H1 (cell line): ENCODE measurements at regions not wholly inside any gene's neighbourhood (a gene's known extent, or its start where the extent isn't known, plus 50 kb on each side); places are given as distances from the start of the nearest gene placed in this dataset.

Source experiments
- CTCF ChIA-PET: fragments of 300-600 bp; sonication (Branson Sonifier 250); formaldehyde crosslinking; loops from one replicate; lab custom pipeline; 2021; ENCODE audit not compliant: partially characterized antibody; lab: Charles Lee
- POLR2A ChIA-PET: fragments of 300-600 bp; sonication (Branson Sonifier 250); formaldehyde crosslinking; loops from one replicate; lab custom pipeline; 2021; ENCODE audit warnings: inconsistent platforms; ENCODE audit not compliant: partially characterized antibody; lab: Charles Lee
- DNase-seq, 2 experiments: peaks; one replicate each; pipeline versions ENCODE4 v3.0.0 to v3.0.0-alpha.2; 2010 to 2022; ENCODE audit warnings: low spot score in 2 of 2, low read depth in 1 of 2, mixed read lengths in 1 of 2
- FAIRE-seq: peaks from 2 replicates; lab custom pipeline; 2011; peaks lifted over from hg19 to GRCh38; lab: Jason Lieb, UNC
- H2AFZ ChIP-seq: 2 replicates; pipeline ENCODE4 v1.8.1; 2012; ENCODE audit warnings: low read length, inconsistent platforms
- H2AK5ac ChIP-seq: 2 replicates; pipeline ENCODE4 v1.6.1; 2013; ENCODE audit warnings: low read depth, low read length
- H2BK120ac ChIP-seq: replicated peaks from 2 replicates; pipeline ENCODE3; 2013; ENCODE audit warnings: low read depth, low read length, inconsistent platforms
- H2BK12ac ChIP-seq: 2 replicates; pipeline ENCODE4 v1.6.1; 2013; ENCODE audit warnings: low read depth, low read length
- H2BK15ac ChIP-seq: 2 replicates; pipeline ENCODE4 v1.6.1; 2013; ENCODE audit warnings: low read length
- H2BK20ac ChIP-seq: 2 replicates; pipeline ENCODE4 v1.6.1; 2013; ENCODE audit warnings: low read length
- H2BK5ac ChIP-seq: 2 replicates; pipeline ENCODE4 v1.6.1; 2013; ENCODE audit warnings: low read depth, low read length
- H3K14ac ChIP-seq: 2 replicates; pipeline ENCODE4 v1.6.1; 2013; ENCODE audit warnings: inconsistent platforms; ENCODE audit not compliant: insufficient read length
- H3K18ac ChIP-seq: 2 replicates; pipeline ENCODE4 v1.6.1; 2013; ENCODE audit warnings: low read length; ENCODE audit errors: extremely low read depth
- H3K23ac ChIP-seq: 2 replicates; pipeline ENCODE4 v1.6.1; 2013; ENCODE audit warnings: inconsistent platforms; ENCODE audit not compliant: insufficient read length
- H3K23me2 ChIP-seq: 2 replicates; pipeline ENCODE4 v1.6.1; 2013; ENCODE audit warnings: low read depth, low read length
- H3K27ac ChIP-seq: 2 replicates; pipeline ENCODE4 v1.6.1; 2011; ENCODE audit warnings: low read depth, low read length, inconsistent platforms
- H3K27me3 ChIP-seq, 4 experiments: replicated peaks in 1 of 4; 1 replicate in 1 of 4; 2 replicates in 3 of 4; pipeline versions ENCODE4 v1.6.1 to v1.8.1; 2011 to 2013; ENCODE audit warnings: low read length in 3 of 4, mild to moderate bottlenecking in 3 of 4, inconsistent platforms in 2 of 4, mixed read lengths in 2 of 4, moderate library complexity in 1 of 4; ENCODE audit not compliant: control insufficient read depth in 3 of 4, insufficient read depth in 3 of 4; ENCODE audit errors: extremely low read depth in 1 of 4
- H3K36me3 ChIP-seq, 4 experiments: 2 replicates each; pipeline versions ENCODE4 v1.6.1 to v1.8.1; 2011 to 2013; ENCODE audit warnings: mild to moderate bottlenecking in 4 of 4, low read length in 3 of 4, moderate library complexity in 2 of 4, control low read depth in 1 of 4, inconsistent platforms in 1 of 4; ENCODE audit not compliant: insufficient read depth in 4 of 4, control insufficient read depth in 2 of 4
- H3K4ac ChIP-seq: replicated peaks from 2 replicates; pipeline ENCODE3; 2013; ENCODE audit warnings: low read length, low read depth, mixed read lengths, inconsistent platforms; ENCODE audit not compliant: insufficient read length
- H3K4me1 ChIP-seq, 4 experiments: replicated peaks in 1 of 4; 1 replicate in 1 of 4; 2 replicates in 3 of 4; pipeline versions ENCODE4 v1.6.1 to v1.8.1; 2011 to 2013; ENCODE audit warnings: low read length in 3 of 4, inconsistent platforms in 2 of 4, mixed read lengths in 1 of 4; ENCODE audit not compliant: insufficient read depth in 4 of 4, control insufficient read depth in 3 of 4
- H3K4me2 ChIP-seq, 2 experiments: 2 replicates each; pipeline versions ENCODE4 v1.6.1 to v1.8.1; 2011 to 2013; ENCODE audit warnings: low read depth in 2 of 2, low read length in 2 of 2, control low read depth in 1 of 2, inconsistent platforms in 1 of 2, mild to moderate bottlenecking in 1 of 2; ENCODE audit not compliant: insufficient read depth in 1 of 2
- H3K4me3 ChIP-seq, 4 experiments: fragments of 200-600, 300-600 bp in 1 of 4; sonication (generic), shearing (Covaris generic), sonication (Bioruptor Twin) in 1 of 4; 2 replicates each; pipeline versions ENCODE4 v1.5.1 to v1.8.1; 2011 to 2016; ENCODE audit warnings: low read length in 4 of 4, low read depth in 3 of 4, control low read depth in 2 of 4, inconsistent platforms in 2 of 4, mild to moderate bottlenecking in 2 of 4, mixed read lengths in 1 of 4, moderate library complexity in 1 of 4; ENCODE audit not compliant: insufficient read depth in 2 of 4; ENCODE audit errors: extremely low read depth in 1 of 4
- H3K56ac ChIP-seq: replicated peaks from 2 replicates; pipeline ENCODE3; 2013; ENCODE audit warnings: low read depth, mild to moderate bottlenecking, mixed read lengths, low read length, inconsistent platforms; ENCODE audit not compliant: insufficient read length
- H3K79me1 ChIP-seq: 2 replicates; pipeline ENCODE4 v1.6.1; 2013; ENCODE audit warnings: low read depth, low read length, control low read depth
- H3K79me2 ChIP-seq, 2 experiments: 2 replicates each; pipeline versions ENCODE4 v1.6.1 to v1.8.1; 2012 to 2013; ENCODE audit warnings: low read length in 2 of 2, mild to moderate bottlenecking in 2 of 2, inconsistent platforms in 1 of 2; ENCODE audit not compliant: insufficient read depth in 2 of 2, control insufficient read depth in 1 of 2
- H3K9ac ChIP-seq, 4 experiments: replicated peaks in 1 of 4; 1 replicate in 1 of 4; 2 replicates in 3 of 4; pipeline versions ENCODE4 v1.6.1 to v1.8.1; 2011 to 2013; ENCODE audit warnings: low read depth in 3 of 4, low read length in 3 of 4, control low read depth in 2 of 4, mild to moderate bottlenecking in 2 of 4, moderate library complexity in 2 of 4, inconsistent platforms in 1 of 4; ENCODE audit errors: extremely low read depth in 1 of 4
- H3K9me3 ChIP-seq, 2 experiments: 2 replicates each; pipeline versions ENCODE4 v1.6.1 to v1.8.1; 2012 to 2013; ENCODE audit warnings: mild to moderate bottlenecking in 2 of 2, moderate library complexity in 2 of 2, control low read depth in 1 of 2, inconsistent platforms in 1 of 2, low read depth in 1 of 2, low read length in 1 of 2, mixed read lengths in 1 of 2; ENCODE audit not compliant: insufficient read depth in 2 of 2
- H4K20me1 ChIP-seq, 2 experiments: replicated peaks in 1 of 2; 2 replicates each; pipeline versions ENCODE3 to v1.8.1; 2011 to 2013; ENCODE audit warnings: inconsistent platforms in 2 of 2, low read length in 2 of 2, mild to moderate bottlenecking in 1 of 2; ENCODE audit not compliant: insufficient read depth in 2 of 2, control insufficient read depth in 1 of 2
- H4K5ac ChIP-seq: 2 replicates; pipeline ENCODE4 v1.6.1; 2013; ENCODE audit warnings: low read length, low read depth, mixed read lengths, inconsistent platforms; ENCODE audit not compliant: insufficient read length
- H4K8ac ChIP-seq: 2 replicates; pipeline ENCODE4 v1.8.0; 2013; ENCODE audit warnings: mild to moderate bottlenecking, moderate library complexity, low read length, inconsistent platforms; ENCODE audit not compliant: insufficient read depth; ENCODE audit errors: extremely low read depth
- H4K91ac ChIP-seq: replicated peaks from 2 replicates; pipeline ENCODE3; 2013; ENCODE audit warnings: low read length, mixed read lengths, inconsistent platforms; ENCODE audit not compliant: insufficient read length
- CEBPB ChIP-seq: IDR thresholded peaks from 2 replicates; pipeline ENCODE4 v1.6.1; 2012; ENCODE audit warnings: low read depth, low read length
- CTBP2 ChIP-seq: IDR thresholded peaks from 2 replicates; pipeline ENCODE4 v1.7.0; 2011; ENCODE audit warnings: borderline replicate concordance, mild to moderate bottlenecking, moderate library complexity, mixed read lengths, low read length; ENCODE audit not compliant: insufficient read depth, insufficient read length
- GABPA ChIP-seq: IDR thresholded peaks from 2 replicates; pipeline ENCODE4 v1.6.1; 2011; ENCODE audit warnings: mild to moderate bottlenecking, low read length, moderate library complexity, borderline replicate concordance; ENCODE audit not compliant: insufficient read depth
- GTF2F1 ChIP-seq: IDR thresholded peaks from 2 replicates; pipeline ENCODE4 v1.6.1; 2012; ENCODE audit warnings: low read depth, low read length, improper control_type of control experiment, borderline replicate concordance
- KDM1A ChIP-seq: fragments of 200-600, 300-600 bp; sonication (generic); IDR thresholded peaks from 2 replicates; pipeline ENCODE4 v1.7.1; 2016; ENCODE audit warnings: mild to moderate bottlenecking, low read length, borderline replicate concordance
- PHF8 ChIP-seq: fragments of 200-600 bp; sonication (generic); conservative IDR thresholded peaks from 2 replicates; pipeline ENCODE4 v1.7.1; 2012; ENCODE audit warnings: low read depth, mild to moderate bottlenecking, inconsistent platforms, low read length, moderate library complexity
- RFX5 ChIP-seq: IDR thresholded peaks from 2 replicates; pipeline ENCODE4 v1.6.1; 2011; ENCODE audit warnings: low read depth, low read length, improper control_type of control experiment, borderline replicate concordance
- RXRA ChIP-seq: IDR thresholded peaks from 2 replicates; pipeline ENCODE4 v1.6.1; 2011; ENCODE audit warnings: low read depth, mild to moderate bottlenecking, low read length, moderate library complexity; ENCODE audit not compliant: insufficient read depth
- SIRT6 ChIP-seq: IDR thresholded peaks from one replicate; pipeline ENCODE4 v1.7.1; 2012; ENCODE audit warnings: low read length, inconsistent platforms
- SRF ChIP-seq: IDR thresholded peaks from 2 replicates; pipeline ENCODE4 v1.6.1; 2011; ENCODE audit warnings: mild to moderate bottlenecking, low read depth, low read length, moderate library complexity
- SUZ12 ChIP-seq: fragments of 200-600 bp; sonication (generic); IDR thresholded peaks from 2 replicates; pipeline ENCODE4 v1.6.1; 2012; ENCODE audit warnings: mild to moderate bottlenecking, inconsistent platforms, low read length, moderate library complexity, mixed read lengths
- USF2 ChIP-seq: IDR thresholded peaks from 2 replicates; pipeline ENCODE4 v1.6.1; 2011; ENCODE audit warnings: low read length, improper control_type of control experiment
- YY1 ChIP-seq: IDR thresholded peaks from 2 replicates; pipeline ENCODE4 v1.6.1; 2011; ENCODE audit warnings: low read depth, mild to moderate bottlenecking, low read length
- ZNF274 ChIP-seq: IDR thresholded peaks from 2 replicates; pipeline ENCODE4 v1.7.0; 2012; ENCODE audit warnings: low read length, borderline replicate concordance; ENCODE audit errors: extremely low read depth
- WGBS, 2 experiments: shearing (Covaris generic) in 1 of 2; methylation state at CpG; one replicate each; pipeline versions ENCODE4 v1.1.6 to v1.1.7; 2013 to 2015; ENCODE audit warnings: low lambda C conversion rate in 2 of 2, mixed read lengths in 2 of 2, inconsistent platforms in 1 of 2, low coverage in 1 of 2, missing lambda C conversion rate in 1 of 2; ENCODE audit not compliant: insufficient replicate concordance in 2 of 2, insufficient coverage in 1 of 2, insufficient read length in 1 of 2; ENCODE audit errors: extremely low coverage in 1 of 2, missing lambda C conversion rate in 1 of 2; 5-methylcytosine and 5-hydroxymethylcytosine counted together

- no peak overlapping the region for H3K4me3 ChIP-seq
- no peak overlapping the region; the same call in 1 of the 2 replicates for H3K18ac ChIP-seq
- no peak overlapping the region for H2BK120ac ChIP-seq
- POLR2A ChIA-PET: interaction anchor here (0.6 kb wide), 1 partner anchor 28 kb away, joined by 3 read pairs; no protein-coding TSS in a partner anchor
- no peak overlapping the region for H3K4ac ChIP-seq
- H3K23ac ChIP-seq: no peak overlapping the region
- 0 out of 2 replicates have a peak overlapping the region, but pooled peaks have one; percentile 9 for H2BK20ac ChIP-seq
- H4K5ac ChIP-seq: no peak overlapping the region
- H2AFZ ChIP-seq: no peak overlapping the region
- H3K27me3 ChIP-seq: no peaks in the 10 kb centered on the region
- H3K4me2 ChIP-seq: no peak overlapping the region
- H3K36me3 ChIP-seq: no peaks in the 10 kb centered on the region
- CTCF ChIA-PET: no interaction called here
- no peaks in the 10 kb centered on the region for H3K79me2 ChIP-seq
- H2BK12ac ChIP-seq: 0 out of 2 replicates have a peak overlapping the region, but pooled peaks have one; percentile 39
- H3K56ac ChIP-seq: no peak overlapping the region
- no peak overlapping the region for H3K14ac ChIP-seq
- H3K9me3 ChIP-seq: no peaks in the 10 kb centered on the region
- H3K79me1 ChIP-seq: no peaks in the 10 kb centered on the region
- no peak for FAIRE-seq
- no peak overlapping the region for H4K8ac ChIP-seq
- peaks cover 2 to 13% (median 9%) of the 10 kb centered on the region in 4 experiments; a peak in 4 of 7 replicates for H3K4me1 ChIP-seq
- no peak overlapping the region for H2AK5ac ChIP-seq
- no peak overlapping the region for H3K27ac ChIP-seq
- no peak overlapping the region for H2BK5ac ChIP-seq
- H3K9ac ChIP-seq: no peak overlapping the region
- no peaks in the 10 kb centered on the region for H4K20me1 ChIP-seq
- no peaks in the 10 kb centered on the region; the same call in 1 of the 2 replicates for H3K23me2 ChIP-seq
- peak overlapping the region; percentile 46; the same call in 1 of the 2 replicates for H2BK15ac ChIP-seq
- H4K91ac ChIP-seq: no peak overlapping the region
- WGBS, 2 experiments: 65% methylated on average over 5 of the region's 5 CpGs; no CpG with 5 or more reads in 1 of the 2 experiments
- DNase-seq: no peak
- TF ChIP-seq GABPA (no peak), USF2 (no peak), GTF2F1 (no peak), PHF8 (no peak), KDM1A (no peak), CEBPB (no peak), RFX5 (no peak), CTBP2 (no peak), SRF (no peak), SUZ12 (no peak), RXRA (no peak), YY1 (no peak), ZNF274 (no peak), SIRT6 (no peak)
These were observed 124.6 kb upstream of the TAF11L2 start for GRCh38 chr5:17373406-17373805.
